Keratinocyte (primary cell): ENCODE measurements at regions not wholly inside any gene's neighbourhood (a gene's known extent, or its start where the extent isn't known, plus 50 kb on each side); places are given as distances from the start of the nearest gene placed in this dataset.

Experiments
- DNase-seq: peaks from one replicate; pipeline ENCODE4 v3.0.0-alpha.2; 2011; ENCODE audit warnings: low read depth, missing footprints, low spot score
- FAIRE-seq: peaks from 2 replicates; lab custom pipeline; 2011; peaks lifted over from hg19 to GRCh38; lab: Jason Lieb, UNC
- H2AFZ ChIP-seq: 2 replicates; pipeline ENCODE4 v1.6.0; 2012; ENCODE audit warnings: low read length, control low read depth, inconsistent platforms; ENCODE audit not compliant: control insufficient read depth
- H3K27ac ChIP-seq: 2 replicates; pipeline ENCODE4 v1.5.1; 2011; ENCODE audit warnings: low read length; ENCODE audit not compliant: control insufficient read depth, insufficient read depth
- H3K27me3 ChIP-seq: 3 replicates; pipeline ENCODE4 v1.6.0; 2011; ENCODE audit warnings: low read length; ENCODE audit not compliant: control insufficient read depth, insufficient read depth; ENCODE audit errors: extremely low read depth
- H3K36me3 ChIP-seq, 2 experiments: 2 replicates in 1 of 2; 3 replicates in 1 of 2; pipeline ENCODE4 v1.5.1; 2011; ENCODE audit warnings: low read length in 2 of 2, mild to moderate bottlenecking in 1 of 2; ENCODE audit not compliant: control insufficient read depth in 2 of 2, insufficient read depth in 2 of 2; ENCODE audit errors: extremely low read depth in 1 of 2
- H3K4me1 ChIP-seq: 3 replicates; pipeline ENCODE4 v1.5.1; 2011; ENCODE audit warnings: low read length; ENCODE audit not compliant: control insufficient read depth, insufficient read depth; ENCODE audit errors: extremely low read depth
- H3K4me2 ChIP-seq: 3 replicates; pipeline ENCODE4 v1.6.0; 2011; ENCODE audit warnings: low read depth, low read length; ENCODE audit not compliant: control insufficient read depth, insufficient read depth; ENCODE audit errors: extremely low read depth
- H3K4me3 ChIP-seq, 3 experiments: fragments of 200-600 bp in 1 of 3; sonication (generic) in 1 of 3; 2 replicates in 2 of 3; 3 replicates in 1 of 3; pipeline ENCODE4 v1.5.1; 2011 to 2016; ENCODE audit warnings: low read length in 3 of 3, mild to moderate bottlenecking in 3 of 3, control low read depth in 2 of 3, inconsistent platforms in 1 of 3, low read depth in 1 of 3, mixed read lengths in 1 of 3, mixed run types in 1 of 3, moderate library complexity in 1 of 3; ENCODE audit not compliant: control insufficient read depth in 2 of 3, insufficient read depth in 2 of 3; ENCODE audit errors: extremely low read depth in 1 of 3
- H3K79me2 ChIP-seq: 2 replicates; pipeline ENCODE4 v1.6.0; 2012; ENCODE audit warnings: low read length; ENCODE audit not compliant: control insufficient read depth, insufficient read depth
- H3K9ac ChIP-seq: 3 replicates; pipeline ENCODE4 v1.6.0; 2011; ENCODE audit warnings: low read length; ENCODE audit not compliant: control insufficient read depth, insufficient read depth; ENCODE audit errors: extremely low read depth
- H3K9me1 ChIP-seq: 3 replicates; pipeline ENCODE4 v1.6.0; 2011; ENCODE audit warnings: low read length; ENCODE audit not compliant: control insufficient read depth, insufficient read depth; ENCODE audit errors: extremely low read depth
- H3K9me3 ChIP-seq: 2 replicates; pipeline ENCODE4 v1.5.1; 2012; ENCODE audit warnings: low read depth, low read length; ENCODE audit not compliant: control insufficient read depth
- H4K20me1 ChIP-seq: 3 replicates; pipeline ENCODE4 v1.6.0; 2011; ENCODE audit warnings: low read length; ENCODE audit not compliant: control insufficient read depth, insufficient read depth; ENCODE audit errors: extremely low read depth
- EZH2 ChIP-seq: IDR thresholded peaks from one replicate; pipeline ENCODE4 v1.6.1; 2012; ENCODE audit warnings: inconsistent platforms, mild to moderate bottlenecking, low read length, moderate library complexity
- dilution Hi-C: fragments of 300-500 bp; cut with MboI; formaldehyde crosslinking; loops from one replicate; pipeline ENCODE4 v1.7.0; 2020; ENCODE audit warnings: low sequenced_read_pairs; ENCODE audit not compliant: extremely low pct_ligation_motif_present
- TF ChIP-seq, protein P1 (sequence below), 3 experiments: IDR thresholded peaks in 1 of 3; conservative IDR thresholded peaks in 1 of 3; optimal IDR thresholded peaks in 1 of 3; 2 replicates in 2 of 3; 3 replicates in 1 of 3; pipeline versions ENCODE3 to v1.5.1; 2011; ENCODE audit warnings: low read length in 3 of 3, mild to moderate bottlenecking in 3 of 3, moderate library complexity in 2 of 3, control low read depth in 1 of 3, inconsistent platforms in 1 of 3; ENCODE audit not compliant: insufficient read depth in 2 of 3; ENCODE audit errors: extremely low read depth in 1 of 3

DNA sequence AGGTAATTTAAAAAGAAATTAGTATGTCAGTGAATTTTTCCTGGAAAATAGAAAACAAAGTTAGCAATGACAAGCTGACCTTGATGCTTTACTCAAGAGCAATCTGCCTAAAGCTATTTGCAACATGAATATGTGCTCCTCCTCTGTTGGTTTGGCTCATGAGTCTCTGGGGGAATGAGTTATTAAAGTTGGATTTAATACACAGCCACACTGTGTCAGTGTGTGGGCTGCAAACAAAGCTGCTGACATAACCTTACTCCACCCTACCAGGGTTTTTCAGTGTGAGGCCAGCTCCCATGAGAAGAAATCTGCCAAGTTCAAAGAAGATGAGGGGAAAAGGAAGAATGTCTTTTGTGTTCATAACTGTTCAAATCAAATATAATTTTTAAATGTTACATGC is 280.5 kb downstream of the TLL1 start:
- Histone ChIP-seq H3K4me1 (no peaks in the 10 kb centered on the region), H3K4me3 (no peak overlapping the region), H3K9ac (no peak overlapping the region), H3K9me3 (no peaks in the 10 kb centered on the region), H3K27me3 (no peaks in the 10 kb centered on the region), H4K20me1 (no peaks in the 10 kb centered on the region), H3K4me2 (no peak overlapping the region), H3K9me1 (no peaks in the 10 kb centered on the region), H2AFZ (no peak overlapping the region), H3K27ac (no peak overlapping the region), H3K79me2 (no peaks in the 10 kb centered on the region), H3K36me3 (no peaks in the 10 kb centered on the region)
- DNase-seq, result no peak
- dilution Hi-C loops, result no loop called here
- TF ChIP-seq EZH2, result no peak
- TF ChIP-seq, protein P1, sequence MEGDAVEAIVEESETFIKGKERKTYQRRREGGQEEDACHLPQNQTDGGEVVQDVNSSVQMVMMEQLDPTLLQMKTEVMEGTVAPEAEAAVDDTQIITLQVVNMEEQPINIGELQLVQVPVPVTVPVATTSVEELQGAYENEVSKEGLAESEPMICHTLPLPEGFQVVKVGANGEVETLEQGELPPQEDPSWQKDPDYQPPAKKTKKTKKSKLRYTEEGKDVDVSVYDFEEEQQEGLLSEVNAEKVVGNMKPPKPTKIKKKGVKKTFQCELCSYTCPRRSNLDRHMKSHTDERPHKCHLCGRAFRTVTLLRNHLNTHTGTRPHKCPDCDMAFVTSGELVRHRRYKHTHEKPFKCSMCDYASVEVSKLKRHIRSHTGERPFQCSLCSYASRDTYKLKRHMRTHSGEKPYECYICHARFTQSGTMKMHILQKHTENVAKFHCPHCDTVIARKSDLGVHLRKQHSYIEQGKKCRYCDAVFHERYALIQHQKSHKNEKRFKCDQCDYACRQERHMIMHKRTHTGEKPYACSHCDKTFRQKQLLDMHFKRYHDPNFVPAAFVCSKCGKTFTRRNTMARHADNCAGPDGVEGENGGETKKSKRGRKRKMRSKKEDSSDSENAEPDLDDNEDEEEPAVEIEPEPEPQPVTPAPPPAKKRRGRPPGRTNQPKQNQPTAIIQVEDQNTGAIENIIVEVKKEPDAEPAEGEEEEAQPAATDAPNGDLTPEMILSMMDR (optimal IDR thresholded peaks at IDR 0.05 in 1 of 3, IDR thresholded peaks at IDR 0.05 in 1 of 3, conservative IDR thresholded peaks at IDR 0.05 in 1 of 3; ENCODE audit: extremely low read depth in 1 of 3, insufficient read depth in 2 of 3, low read length in 3 of 3), result no peak
- no peak for FAIRE-seq

DNA sequence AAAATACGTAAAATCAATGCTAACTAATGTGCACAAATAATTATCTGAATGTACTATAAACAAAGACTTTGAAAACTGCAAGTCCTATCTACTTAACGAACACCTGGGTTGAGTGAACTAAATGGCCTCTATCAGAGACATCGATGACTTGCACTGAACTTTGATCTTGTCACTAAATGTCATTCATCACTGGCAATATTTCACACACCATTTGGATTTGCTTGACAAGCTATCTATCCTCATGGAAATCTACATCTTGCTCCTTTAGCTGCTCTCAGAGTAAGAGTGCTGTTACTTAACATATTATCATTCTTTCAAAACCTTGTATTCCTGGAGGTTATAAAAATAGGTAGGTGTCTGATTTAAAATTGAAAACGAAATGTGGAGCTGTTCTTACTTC is 289.3 kb downstream of the TLL1 start:
- Histone ChIP-seq H3K9me1 (no peaks in the 10 kb centered on the region), H2AFZ (no peak overlapping the region), H3K4me3 (no peak overlapping the region), H3K4me2 (no peak overlapping the region), H4K20me1 (no peaks in the 10 kb centered on the region), H3K36me3 (no peaks in the 10 kb centered on the region), H3K9ac (no peak overlapping the region), H3K27ac (no peak overlapping the region), H3K9me3 (no peaks in the 10 kb centered on the region), H3K4me1 (no peaks in the 10 kb centered on the region), H3K27me3 (no peaks in the 10 kb centered on the region), H3K79me2 (no peaks in the 10 kb centered on the region)
- no peak for FAIRE-seq
- TF ChIP-seq, protein P1 (optimal IDR thresholded peaks at IDR 0.05 in 1 of 3, IDR thresholded peaks at IDR 0.05 in 1 of 3, conservative IDR thresholded peaks at IDR 0.05 in 1 of 3; ENCODE audit: extremely low read depth in 1 of 3, insufficient read depth in 2 of 3, low read length in 3 of 3), result no peak
- no peak for TF ChIP-seq EZH2
- dilution Hi-C loops, result no loop called here
- no peak for DNase-seq
